ENCODE measurements at regions not wholly inside any gene's neighbourhood (a gene's known extent, or its start where the extent isn't known, plus 50 kb on each side); places are given as distances from the start of the nearest gene placed in this dataset.

GRCh38 chr3:159159546-159159945 lies 357.7 kb downstream of the MFSD1 start:
- TF ChIP-seq CTCF (IDR thresholded peaks at IDR 0.05) = no peak
- H3K27ac Mint-ChIP-seq (ENCODE audit: unreplicated experiment) = no peak overlapping the region
- no peaks in the 10 kb centered on the region for H3K27me3 Mint-ChIP-seq (ENCODE audit: unreplicated experiment)
- no peak for DNase-seq (ENCODE audit: extremely low spot score, unreplicated experiment)
- H3K4me1 Mint-ChIP-seq (ENCODE audit: unreplicated experiment) = no peaks in the 10 kb centered on the region
- H3K9me3 Mint-ChIP-seq (ENCODE audit: unreplicated experiment) = no peaks in the 10 kb centered on the region
- no peaks in the 10 kb centered on the region for H3K36me3 Mint-ChIP-seq (ENCODE audit: unreplicated experiment)
- H3K4me3 Mint-ChIP-seq (ENCODE audit: unreplicated experiment) = no peak overlapping the region

- no peak overlapping the region for H3K27ac Mint-ChIP-seq (ENCODE audit: unreplicated experiment)
- DNase-seq (ENCODE audit: extremely low spot score, unreplicated experiment) = no peak
- H3K4me1 Mint-ChIP-seq (ENCODE audit: unreplicated experiment) = no peaks in the 10 kb centered on the region
- H3K36me3 Mint-ChIP-seq (ENCODE audit: unreplicated experiment) = no peaks in the 10 kb centered on the region
- H3K9me3 Mint-ChIP-seq (ENCODE audit: unreplicated experiment) = no peaks in the 10 kb centered on the region
- TF ChIP-seq CTCF (IDR thresholded peaks at IDR 0.05) = no peak
- H3K4me3 Mint-ChIP-seq (ENCODE audit: unreplicated experiment) = no peak overlapping the region
- no peaks in the 10 kb centered on the region for H3K27me3 Mint-ChIP-seq (ENCODE audit: unreplicated experiment)
These were observed 361.8 kb downstream of the MFSD1 start for GRCh38 chr3:159163656-159164055.

- no peaks in the 10 kb centered on the region for H3K9me3 Mint-ChIP-seq (ENCODE audit: unreplicated experiment)
- H3K4me1 Mint-ChIP-seq (ENCODE audit: unreplicated experiment) = peaks cover 5% of the 10 kb centered on the region
- H3K36me3 Mint-ChIP-seq (ENCODE audit: unreplicated experiment) = no peaks in the 10 kb centered on the region
- TF ChIP-seq CTCF (IDR thresholded peaks at IDR 0.05) = no peak
- no peak overlapping the region for H3K4me3 Mint-ChIP-seq (ENCODE audit: unreplicated experiment)
- no peaks in the 10 kb centered on the region for H3K27me3 Mint-ChIP-seq (ENCODE audit: unreplicated experiment)
- DNase-seq (ENCODE audit: extremely low spot score, unreplicated experiment) = no peak
- H3K27ac Mint-ChIP-seq (ENCODE audit: unreplicated experiment) = no peak overlapping the region
These were observed 364.1 kb downstream of the MFSD1 start for GRCh38 chr3:159165961-159166360.

GRCh38 chr3:159166899-159167586 lies 365.2 kb downstream of the MFSD1 start:
- Mint-ChIP-seq H3K27ac (ENCODE audit: unreplicated experiment) (no peak overlapping the region), H3K9me3 (ENCODE audit: unreplicated experiment) (no peaks in the 10 kb centered on the region), H3K27me3 (ENCODE audit: unreplicated experiment) (no peaks in the 10 kb centered on the region), H3K36me3 (ENCODE audit: unreplicated experiment) (no peaks in the 10 kb centered on the region), H3K4me1 (ENCODE audit: unreplicated experiment) (peaks cover 5% of the 10 kb centered on the region), H3K4me3 (ENCODE audit: unreplicated experiment) (no peak overlapping the region)
- no peak for TF ChIP-seq CTCF (IDR thresholded peaks at IDR 0.05)
- no peak for DNase-seq (ENCODE audit: extremely low spot score, unreplicated experiment)

GRCh38 chr3:159168788-159169187 lies 366.9 kb downstream of the MFSD1 start:
- H3K9me3 Mint-ChIP-seq (ENCODE audit: unreplicated experiment) = no peaks in the 10 kb centered on the region
- peaks cover 5% of the 10 kb centered on the region for H3K4me1 Mint-ChIP-seq (ENCODE audit: unreplicated experiment)
- no peaks in the 10 kb centered on the region for H3K27me3 Mint-ChIP-seq (ENCODE audit: unreplicated experiment)

More at GRCh38 chr3:159168788-159169187, 366.9 kb downstream of the MFSD1 start:
- TF ChIP-seq CTCF (IDR thresholded peaks at IDR 0.05) = no peak
- no peak for DNase-seq (ENCODE audit: extremely low spot score, unreplicated experiment)
- Mint-ChIP-seq H3K27ac (ENCODE audit: unreplicated experiment) (no peak overlapping the region), H3K4me3 (ENCODE audit: unreplicated experiment) (no peak overlapping the region), H3K36me3 (ENCODE audit: unreplicated experiment) (no peaks in the 10 kb centered on the region)
